Heart right ventricle (tissue), 16 donors: ENCODE measurements at regions not wholly inside any gene's neighbourhood (a gene's known extent, or its start where the extent isn't known, plus 50 kb on each side); places are given as distances from the start of the nearest gene placed in this dataset.
A peak's percentile ranks its signal among the peaks of the same experiment; 100 is the strongest.
"Not testable (repeated sequence)": the region's sequence is repeated elsewhere in the genome, so short reads cannot be mapped to it uniquely, and the experiment has no call there.

ENCODE experiments used
- ATAC-seq, 8 donors: fragments of 200-7000 bp; cut with Tn5 transposase; one replicate each; pipeline ENCODE4 v1.9.1; 2020; ENCODE audit warnings: mild to moderate bottlenecking in 8 of 8, moderate library complexity in 8 of 8, moderate number of reproducible peaks in 1 of 8
- DNase-seq, 2 donors: peaks; one replicate each; pipeline ENCODE4 v3.0.0-alpha.2; 2020
- H3K27ac ChIP-seq, 10 donors: fragments of 200-600 bp; sonication (generic) in 2 of 10; one replicate each; pipeline versions ENCODE4 v1.5.0 to v1.8.0; 2020 to 2022; ENCODE audit warnings: mild to moderate bottlenecking in 3 of 10
- H3K27me3 ChIP-seq, 7 donors: fragments of 200-600 bp; one replicate each; pipeline ENCODE4 v1.8.0; 2021 to 2022; ENCODE audit warnings: mild to moderate bottlenecking in 2 of 7
- H3K36me3 ChIP-seq, 9 donors: fragments of 200-600 bp; sonication (generic) in 1 of 9; one replicate each; pipeline versions ENCODE4 v1.5.0 to v1.8.0; 2020 to 2022; ENCODE audit warnings: mild to moderate bottlenecking in 2 of 9
- H3K4me1 ChIP-seq, 9 donors: fragments of 200-600 bp; sonication (generic) in 1 of 9; one replicate each; pipeline versions ENCODE4 v1.5.0 to v1.8.0; 2020 to 2022; ENCODE audit warnings: mild to moderate bottlenecking in 4 of 9
- H3K4me3 ChIP-seq, 10 donors: fragments of 200-600 bp; sonication (generic) in 2 of 10; one replicate each; pipeline versions ENCODE4 v1.5.0 to v1.8.0; 2020 to 2022; ENCODE audit warnings: mild to moderate bottlenecking in 7 of 10, moderate library complexity in 2 of 10
- H3K9me3 ChIP-seq, 11 donors: fragments of 200-600 bp in 10 of 11; sonication (generic) in 2 of 11; one replicate each; pipeline versions ENCODE4 v1.5.0 to v1.8.0; 2013 to 2022; ENCODE audit warnings: mild to moderate bottlenecking in 2 of 11, control low read depth in 1 of 11, moderate library complexity in 1 of 11
- CTCF ChIP-seq, 9 donors: fragments of 200-600 bp; sonication (generic) in 2 of 9; IDR thresholded peaks; one replicate each; pipeline versions ENCODE4 v1.5.0 to v1.8.0; 2021 to 2022; ENCODE audit warnings: antibody characterized with exemption in 9 of 9, mild to moderate bottlenecking in 5 of 9, moderate library complexity in 1 of 9
- WGBS, 2 donors: extraction: QIAGEN DNeasy Blood & Tissue Kit; methylation state at CpG; one replicate each; pipeline ENCODE4 v1.1.7; 2013; ENCODE audit warnings: inconsistent platforms in 1 of 2; 5-methylcytosine and 5-hydroxymethylcytosine counted together
- intact Hi-C, 10 donors: fragments of 100-400 bp; cut with DNase I; formaldehyde crosslinking; loops; one replicate each; pipeline versions ENCODE4 v1.11.1 to v1.14.2; 2022
- donor health status: Arrhythmogenic right ventricular cardiomyopathy.
- donor health status: ischemic (EF 13 %, LVEDD 7.1; RV severe dilation, severe dysfunction).
- donor health status: healthy with polysubstance abuse.
- donor health status: DM: no; HTN: yes; CAD: no.
- donor health status: DM: no; HTN: no; CAD: no.
- donor health status: ischemic (EF 25% LVEDD 6.9; RV normal size, moderate dysfunction).
- donor health status: ischemic (EF 25% LVEDD 5.7; RV mildly dilated, moderate dysfunction).
- donor health status: healthy.
- donor health status: DM: yes; HTN: yes; CAD: no.
- donor health status: Ischemic cardiomyopathy.
- donor health status: ischemic (EF 35%, LVEDD 5.7; RV mildly dilated, moderate dysfunction).
- donor health status: nonischemic (EF 11% LVEDD 7.7; RV severe dilation, severe dysfunction).
- donor health status: DM: yes; HTN: yes; CAD: no.
- donor health status: PGD.
- donor health status: ischemic (EF 29% LVEDD 5.4; RV normal size, mild dysfunction).
- donor health status: nonischemic (EF 23%, LVEDD 6.1; RV moderate dilation, normal function).

GRCh38 chr16:17557480-17557879, 86.7 kb upstream of the XYLT1 start:
- Histone ChIP-seq H3K27me3 (peaks cover 0 to 63% (median 29%) of the 10 kb centered on the region in 7 donors), H3K4me1 (no peaks in the 10 kb centered on the region), H3K9me3 (no peaks in the 10 kb centered on the region), H3K36me3 (no peaks in the 10 kb centered on the region), H3K27ac (no peak overlapping the region), H3K4me3 (no peak overlapping the region)
- intact Hi-C loops = no loop called here
- no peak for TF ChIP-seq CTCF (IDR thresholded peaks at IDR 0.05)
- ATAC-seq (no peak), DNase-seq (no peak)
- 84 to 90% methylated on average over 10 of the region's 10 CpGs for WGBS, 2 donors

- no peak for ATAC-seq
- H3K4me3 ChIP-seq = no peak overlapping the region
- 22 to 28% methylated on average over 7 of the region's 7 CpGs for WGBS, 2 donors
- DNase-seq = no peak
- H3K36me3 ChIP-seq = no peaks in the 10 kb centered on the region
- H3K4me1 ChIP-seq = no peaks in the 10 kb centered on the region
- H3K9me3 ChIP-seq = no peaks in the 10 kb centered on the region
- TF ChIP-seq CTCF (IDR thresholded peaks at IDR 0.05) = peak in 8 of 9 donors; percentile 23 to 56 (median 38)
- intact Hi-C loops = no loop called here
- peaks cover 0 to 65% (median 25%) of the 10 kb centered on the region in 7 donors for H3K27me3 ChIP-seq
- H3K27ac ChIP-seq = no peak overlapping the region
Observed at GRCh38 chr16:17556276-17557052, 85.7 kb upstream of the XYLT1 start.

- no peaks in the 10 kb centered on the region for H3K4me1 ChIP-seq
- H3K9me3 ChIP-seq = no peaks in the 10 kb centered on the region
- no peak overlapping the region for H3K4me3 ChIP-seq
- no peak overlapping the region for H3K27ac ChIP-seq
- intact Hi-C loops = no loop called here
- no peak for TF ChIP-seq CTCF (IDR thresholded peaks at IDR 0.05)
- H3K36me3 ChIP-seq = no peaks in the 10 kb centered on the region
- no peak for DNase-seq
- no peak for ATAC-seq
- H3K27me3 ChIP-seq = peaks cover 0 to 62% (median 18%) of the 10 kb centered on the region in 7 donors
- WGBS, 2 donors = 65 to 66% methylated on average over 5 of the region's 5 CpGs
Observed at GRCh38 chr16:17555176-17555575, 84.4 kb upstream of the XYLT1 start.

GRCh38 chr16:17552351-17552750, 81.6 kb upstream of the XYLT1 start:
- Histone ChIP-seq H3K4me3 (no peak overlapping the region), H3K4me1 (no peaks in the 10 kb centered on the region), H3K9me3 (no peaks in the 10 kb centered on the region), H3K27me3 (peaks cover 0 to 45% (median 13%) of the 10 kb centered on the region in 7 donors), H3K36me3 (no peaks in the 10 kb centered on the region), H3K27ac (no peak overlapping the region)
- DNase-seq = no peak
- TF ChIP-seq CTCF (IDR thresholded peaks at IDR 0.05) = no peak
- 90 to 93% methylated on average over 5 of the region's 5 CpGs for WGBS, 2 donors
- intact Hi-C loops = no loop called here
- no peak for ATAC-seq

GRCh38 chr16:17551682-17552081, 80.9 kb upstream of the XYLT1 start:
- intact Hi-C loops, H3K4me3 ChIP-seq, H3K27ac ChIP-seq, ATAC-seq, H3K9me3 ChIP-seq, H3K4me1 ChIP-seq, DNase-seq, H3K36me3 ChIP-seq: not testable (repeated sequence)
- WGBS, 2 donors = 81 to 87% methylated on average over 6 of the region's 6 CpGs
- peaks cover 0 to 43% (median 7%) of the 10 kb centered on the region in 7 donors for H3K27me3 ChIP-seq
